ENCODE measurements at regions not wholly inside any gene's neighbourhood (a gene's known extent, or its start where the extent isn't known, plus 50 kb on each side); places are given as distances from the start of the nearest gene placed in this dataset.

GRCh38 chr17:70539132-70539924, 370.0 kb downstream of the KCNJ2 start:
- TF ChIP-seq CTCF (conservative IDR thresholded peaks at IDR 0.05; ENCODE audit: low read depth in 2 of 2) (no peak), CREB1 (CRISPR knock-in tag; IDR thresholded peaks at IDR 0.05; ENCODE audit: low read depth) (no peak), EZH2phosphoT487 (IDR thresholded peaks at IDR 0.05; ENCODE audit: unreplicated experiment) (no peak), STAT1 (IDR thresholded peaks at IDR 0.05; ENCODE audit: unreplicated experiment) (no peak), POLR2AphosphoS5 (IDR thresholded peaks at IDR 0.05; ENCODE audit: low read depth) (no peak), JUNB (IDR thresholded peaks at IDR 0.05; ENCODE audit: unreplicated experiment) (no peak), REST (IDR thresholded peaks at IDR 0.05; ENCODE audit: unreplicated experiment) (no peak), EZH2 (IDR thresholded peaks at IDR 0.05; ENCODE audit: low read depth, unreplicated experiment) (no peak), ETS1 (IDR thresholded peaks at IDR 0.05) (no peak), ZNF462 (CRISPR knock-in tag; IDR thresholded peaks at IDR 0.05) (peak; percentile 69; the same call in 1 of the 2 replicates), ZNF331 (CRISPR knock-in tag; IDR thresholded peaks at IDR 0.05; ENCODE audit: low read depth) (no peak), NANOG (IDR thresholded peaks at IDR 0.05; ENCODE audit: borderline replicate concordance) (no peak)

All from GM23338 (cell line).